Neural progenitor cell (in vitro differentiated cells): ENCODE measurements at regions not wholly inside any gene's neighbourhood (a gene's known extent, or its start where the extent isn't known, plus 50 kb on each side); places are given as distances from the start of the nearest gene placed in this dataset.

Experiments used
- DNase-seq: peaks from one replicate; pipeline ENCODE4 v3.0.0-alpha.2; 2016; ENCODE audit warnings: low spot score
- H2AFZ ChIP-seq: fragments of 200-600 bp; sonication (generic); replicated peaks from 2 replicates; pipeline ENCODE4 v1.6.1; 2016; ENCODE audit warnings: antibody characterized with exemption
- H3F3A ChIP-seq: fragments of 200-600 bp; sonication (generic); 2 replicates; pipeline ENCODE4 v1.6.1; 2016; ENCODE audit warnings: antibody characterized with exemption, low read depth
- H3K27ac ChIP-seq: fragments of 200-600 bp; sonication (generic); 2 replicates; pipeline ENCODE4 v1.5.1; 2016; ENCODE audit warnings: mild to moderate bottlenecking
- H3K27me3 ChIP-seq: fragments of 200-600 bp; sonication (generic); 2 replicates; pipeline ENCODE4 v1.6.1; 2016; ENCODE audit warnings: mild to moderate bottlenecking, moderate library complexity
- H3K36me3 ChIP-seq: fragments of 200-600 bp; sonication (generic); 2 replicates; pipeline ENCODE4 v1.5.1; 2016
- H3K4me1 ChIP-seq: fragments of 200-600 bp; sonication (generic); 2 replicates; pipeline ENCODE4 v1.6.1; 2016; ENCODE audit warnings: mixed run types
- H3K4me2 ChIP-seq: fragments of 200-600 bp; sonication (generic); 2 replicates; pipeline ENCODE4 v1.6.1; 2016
- H3K4me3 ChIP-seq: fragments of 200-600 bp; sonication (generic); 2 replicates; pipeline ENCODE4 v1.5.1; 2016
- H3K79me2 ChIP-seq: fragments of 200-600 bp; sonication (generic); 2 replicates; pipeline ENCODE4 v1.6.1; 2016; ENCODE audit warnings: low read depth
- H3K9ac ChIP-seq: fragments of 200-600 bp; sonication (generic); 2 replicates; pipeline ENCODE4 v1.6.1; 2016
- H3K9me3 ChIP-seq: fragments of 200-600 bp; sonication (generic); 2 replicates; pipeline ENCODE4 v1.5.1; 2016; ENCODE audit warnings: low read depth
- H4K20me1 ChIP-seq: fragments of 200-600 bp; sonication (generic); 2 replicates; pipeline ENCODE4 v1.6.1; 2016; ENCODE audit warnings: low read depth
- H3K27ac Mint-ChIP-seq: 3 replicates; pipeline ENCODE4 v1.8.0; 2021; ENCODE audit warnings: mixed read lengths
- H3K27me3 Mint-ChIP-seq: 2 replicates; pipeline ENCODE4 v1.8.0; 2022; ENCODE audit warnings: low read depth, mild to moderate bottlenecking, inconsistent platforms, moderate library complexity, mixed read lengths; ENCODE audit not compliant: insufficient read depth
- H3K36me3 Mint-ChIP-seq: 3 replicates; pipeline ENCODE4 v1.8.0; 2021; ENCODE audit warnings: mixed read lengths
- H3K4me1 Mint-ChIP-seq: 3 replicates; pipeline ENCODE4 v1.8.0; 2021; ENCODE audit warnings: mixed read lengths
- H3K4me3 Mint-ChIP-seq: 3 replicates; pipeline ENCODE4 v1.8.0; 2021; ENCODE audit warnings: mild to moderate bottlenecking, moderate library complexity, mixed read lengths
- H3K9me3 Mint-ChIP-seq: 3 replicates; pipeline ENCODE4 v1.8.0; 2020; ENCODE audit warnings: mixed read lengths
- EZH2 ChIP-seq: fragments of 200-600 bp; sonication (generic); IDR thresholded peaks from 2 replicates; pipeline ENCODE4 v1.6.1; 2017; ENCODE audit warnings: antibody characterized with exemption, mild to moderate bottlenecking, moderate library complexity
- EZH2phosphoT487 ChIP-seq: fragments of 200-600 bp; sonication (generic); IDR thresholded peaks from 2 replicates; pipeline ENCODE4 v1.6.1; 2017; ENCODE audit warnings: antibody characterized with exemption
- TF ChIP-seq, protein P1 (sequence below): fragments of 200-600 bp; sonication (generic); IDR thresholded peaks from 2 replicates; pipeline ENCODE4 v1.5.1; 2017; ENCODE audit warnings: antibody characterized with exemption, mild to moderate bottlenecking

DNA sequence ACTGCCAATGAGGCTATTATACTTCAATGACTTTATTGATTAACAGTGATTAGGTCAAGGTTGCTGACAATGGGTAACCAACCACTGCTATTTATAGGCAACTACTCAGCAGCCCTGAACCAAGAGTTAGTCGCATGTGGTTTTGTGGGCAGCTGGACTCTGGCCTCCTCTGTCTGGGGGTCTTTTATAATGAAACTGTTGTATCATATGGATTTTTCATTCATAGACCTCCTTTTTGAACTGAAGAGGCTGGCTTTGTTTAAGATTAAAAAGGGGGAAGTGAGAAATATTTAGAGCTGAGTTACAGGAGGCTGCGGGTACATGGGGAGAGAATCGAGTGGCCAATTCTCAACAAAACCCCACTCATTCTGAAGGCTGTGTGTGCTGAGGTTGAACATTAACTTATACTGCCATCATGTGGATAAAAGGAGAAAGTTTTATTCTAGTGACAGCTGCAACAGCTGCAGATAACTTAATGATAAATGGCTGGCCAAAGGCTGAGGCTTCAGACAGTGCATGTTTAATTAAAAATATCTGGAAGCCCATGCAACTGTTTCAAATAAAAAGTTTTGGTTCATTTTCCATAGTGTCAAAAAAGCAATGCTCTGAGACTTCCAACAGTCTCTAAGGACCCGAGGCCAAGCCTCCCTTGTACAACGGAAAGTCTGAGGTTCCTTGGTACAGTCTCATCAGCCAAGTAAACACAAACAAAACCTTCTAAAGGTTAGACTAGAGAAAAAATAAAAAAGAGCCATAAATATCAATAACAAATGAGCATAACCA lies 682.6 kb downstream of the KCNA4 start:
- Histone ChIP-seq H3K27me3 (peaks cover 3% of the 10 kb centered on the region), H3K9me3 (no peaks in the 10 kb centered on the region), H3K79me2 (no peaks in the 10 kb centered on the region), H3K4me3 (no peak overlapping the region), H2AFZ (no peak overlapping the region), H3K4me2 (no peak overlapping the region), H3K9ac (no peak overlapping the region), H3K36me3 (no peaks in the 10 kb centered on the region), H3K4me1 (no peaks in the 10 kb centered on the region), H4K20me1 (no peaks in the 10 kb centered on the region), H3F3A (no peaks in the 10 kb centered on the region), H3K27ac (no peak overlapping the region)
- H3K4me1 Mint-ChIP-seq: no peaks in the 10 kb centered on the region
- no peaks in the 10 kb centered on the region for H3K9me3 Mint-ChIP-seq
- TF ChIP-seq, protein P1, sequence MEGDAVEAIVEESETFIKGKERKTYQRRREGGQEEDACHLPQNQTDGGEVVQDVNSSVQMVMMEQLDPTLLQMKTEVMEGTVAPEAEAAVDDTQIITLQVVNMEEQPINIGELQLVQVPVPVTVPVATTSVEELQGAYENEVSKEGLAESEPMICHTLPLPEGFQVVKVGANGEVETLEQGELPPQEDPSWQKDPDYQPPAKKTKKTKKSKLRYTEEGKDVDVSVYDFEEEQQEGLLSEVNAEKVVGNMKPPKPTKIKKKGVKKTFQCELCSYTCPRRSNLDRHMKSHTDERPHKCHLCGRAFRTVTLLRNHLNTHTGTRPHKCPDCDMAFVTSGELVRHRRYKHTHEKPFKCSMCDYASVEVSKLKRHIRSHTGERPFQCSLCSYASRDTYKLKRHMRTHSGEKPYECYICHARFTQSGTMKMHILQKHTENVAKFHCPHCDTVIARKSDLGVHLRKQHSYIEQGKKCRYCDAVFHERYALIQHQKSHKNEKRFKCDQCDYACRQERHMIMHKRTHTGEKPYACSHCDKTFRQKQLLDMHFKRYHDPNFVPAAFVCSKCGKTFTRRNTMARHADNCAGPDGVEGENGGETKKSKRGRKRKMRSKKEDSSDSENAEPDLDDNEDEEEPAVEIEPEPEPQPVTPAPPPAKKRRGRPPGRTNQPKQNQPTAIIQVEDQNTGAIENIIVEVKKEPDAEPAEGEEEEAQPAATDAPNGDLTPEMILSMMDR: peak; percentile 65
- TF ChIP-seq EZH2phosphoT487 (no peak), EZH2 (no peak)
- H3K36me3 Mint-ChIP-seq: no peaks in the 10 kb centered on the region
- H3K4me3 Mint-ChIP-seq: no peak overlapping the region
- peak; percentile 56 for DNase-seq
- no peaks in the 10 kb centered on the region for H3K27me3 Mint-ChIP-seq
- H3K27ac Mint-ChIP-seq: no peak overlapping the region

DNA sequence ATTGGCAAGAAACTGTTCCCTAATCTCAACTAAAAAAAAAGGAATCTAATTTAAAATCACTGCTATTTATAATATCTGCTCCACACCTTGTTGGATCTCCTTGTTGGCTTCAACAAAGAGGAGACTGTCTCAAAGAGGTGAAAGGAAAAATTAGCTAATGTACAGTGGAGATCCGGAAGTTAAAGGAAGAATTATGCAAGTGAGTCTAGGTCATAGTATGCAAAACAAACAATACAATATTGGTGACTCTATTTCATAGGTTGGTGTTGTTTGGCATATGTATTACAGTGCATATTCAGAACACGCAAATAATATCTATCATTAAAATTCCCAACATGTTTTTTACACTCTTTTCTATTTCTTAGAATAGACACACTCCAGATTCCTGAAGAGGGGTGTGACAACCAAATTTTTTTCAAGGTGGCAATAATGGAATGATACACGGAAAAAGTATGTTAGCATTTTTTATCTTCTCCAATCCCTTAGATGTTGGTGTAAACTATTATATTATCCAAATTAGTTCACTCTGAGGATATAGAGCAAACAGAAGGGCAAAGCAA lies 685.3 kb downstream of the KCNA4 start:
- Histone ChIP-seq H3K79me2 (no peaks in the 10 kb centered on the region), H3K36me3 (no peaks in the 10 kb centered on the region), H3K27me3 (peaks cover 3% of the 10 kb centered on the region), H3F3A (no peaks in the 10 kb centered on the region), H3K4me1 (no peaks in the 10 kb centered on the region), H3K4me2 (no peak overlapping the region), H3K27ac (no peak overlapping the region), H3K4me3 (no peak overlapping the region), H3K9me3 (no peaks in the 10 kb centered on the region), H2AFZ (no peak overlapping the region), H4K20me1 (no peaks in the 10 kb centered on the region), H3K9ac (no peak overlapping the region)
- Mint-ChIP-seq H3K36me3 (no peaks in the 10 kb centered on the region), H3K4me3 (no peak overlapping the region), H3K4me1 (no peaks in the 10 kb centered on the region), H3K9me3 (no peaks in the 10 kb centered on the region), H3K27ac (no peak overlapping the region), H3K27me3 (peaks cover 2% of the 10 kb centered on the region)
- TF ChIP-seq EZH2: no peak
- TF ChIP-seq, protein P1: no peak
- TF ChIP-seq EZH2phosphoT487: no peak
- no peak for DNase-seq

GRCh38 chr11:29328961-29329441 lies 687.8 kb downstream of the KCNA4 start:
- H3K27me3 Mint-ChIP-seq: peaks cover 2% of the 10 kb centered on the region

More at GRCh38 chr11:29328961-29329441, 687.8 kb downstream of the KCNA4 start:
- no peaks in the 10 kb centered on the region for H3K9me3 ChIP-seq
- no peak overlapping the region for H2AFZ ChIP-seq
- H3K4me3 Mint-ChIP-seq: no peak overlapping the region
- H3K9ac ChIP-seq: no peak overlapping the region
- no peaks in the 10 kb centered on the region for H3K27me3 ChIP-seq
- H3K4me3 ChIP-seq: no peak overlapping the region
- peak; percentile 46 for DNase-seq
- H3K36me3 Mint-ChIP-seq: no peaks in the 10 kb centered on the region
- H3K79me2 ChIP-seq: no peaks in the 10 kb centered on the region
- no peaks in the 10 kb centered on the region for H4K20me1 ChIP-seq
- no peak overlapping the region for H3K27ac Mint-ChIP-seq
- no peaks in the 10 kb centered on the region for H3K4me1 ChIP-seq
- no peak overlapping the region for H3K27ac ChIP-seq
- TF ChIP-seq, protein P1: peak; percentile 65
- no peak for TF ChIP-seq EZH2
- TF ChIP-seq EZH2phosphoT487: no peak
- no peaks in the 10 kb centered on the region for H3F3A ChIP-seq
- H3K36me3 ChIP-seq: no peaks in the 10 kb centered on the region
- no peak overlapping the region for H3K4me2 ChIP-seq
- H3K9me3 Mint-ChIP-seq: no peaks in the 10 kb centered on the region
- H3K4me1 Mint-ChIP-seq: no peaks in the 10 kb centered on the region
